ENCODE measurements at regions not wholly inside any gene's neighbourhood (a gene's known extent, or its start where the extent isn't known, plus 50 kb on each side); places are given as distances from the start of the nearest gene placed in this dataset.

DNA sequence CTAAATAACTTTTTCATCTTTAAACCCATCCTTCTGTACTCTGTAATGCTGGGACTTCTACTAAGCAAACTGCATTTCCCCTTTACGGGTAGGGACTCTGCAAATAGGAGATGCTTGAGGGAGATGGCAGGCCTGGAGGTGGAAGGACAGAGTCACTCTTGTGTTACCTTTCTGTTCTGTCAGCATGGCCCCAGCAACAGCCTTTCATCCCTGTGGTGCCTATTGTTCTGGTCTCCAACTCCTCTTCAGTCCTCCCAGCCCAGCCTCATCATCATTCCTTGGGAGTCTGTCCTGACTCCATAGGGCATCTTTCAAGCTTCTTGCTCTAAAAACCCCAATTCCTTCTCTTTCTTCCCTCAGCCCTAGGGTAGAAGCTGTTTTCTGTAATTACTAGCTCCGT, 230.0 kb downstream of the SNX13 start:
- Histone ChIP-seq H3K4me3 (ENCODE audit: low read depth in 2 of 2, low read length in 2 of 2) (no peak overlapping the region), H3K27ac (ENCODE audit: low read length) (no peak overlapping the region), H3K36me3 (ENCODE audit: control insufficient read depth, insufficient read depth, low read length) (no peaks in the 10 kb centered on the region), H3K4me1 (ENCODE audit: control insufficient read depth, insufficient read depth, low read length) (no peaks in the 10 kb centered on the region), H3K27me3 (ENCODE audit: control insufficient read depth, insufficient read depth, low read length) (peaks cover 4% of the 10 kb centered on the region; the same call in 1 of the 2 replicates), H3K9me3 (ENCODE audit: control insufficient read depth, insufficient read depth, low read depth, low read length) (no peaks in the 10 kb centered on the region)
- BruUV-seq (replicated peaks) = no TSS peak
- no peak for DNase-seq (ENCODE audit: low read depth, low spot score)
- ChIA-PET CTCF (no interaction called here), POLR2A (no interaction called here)
- no peak for TF ChIP-seq POLR2AphosphoS5 (IDR thresholded peaks at IDR 0.05; ENCODE audit: low read depth, low read length)
- no peak for TF ChIP-seq REST (IDR thresholded peaks at IDR 0.05; ENCODE audit: insufficient read depth in 1 of 2, low read depth in 2 of 2, low read length in 1 of 2)
- TF ChIP-seq SIN3A (IDR thresholded peaks at IDR 0.05; ENCODE audit: borderline replicate concordance, insufficient read depth, low read depth, low read length) = no peak
- TF ChIP-seq TCF7L2 (IDR thresholded peaks at IDR 0.05; ENCODE audit: low read depth, low read length) = no peak
- TF ChIP-seq, protein P1, sequence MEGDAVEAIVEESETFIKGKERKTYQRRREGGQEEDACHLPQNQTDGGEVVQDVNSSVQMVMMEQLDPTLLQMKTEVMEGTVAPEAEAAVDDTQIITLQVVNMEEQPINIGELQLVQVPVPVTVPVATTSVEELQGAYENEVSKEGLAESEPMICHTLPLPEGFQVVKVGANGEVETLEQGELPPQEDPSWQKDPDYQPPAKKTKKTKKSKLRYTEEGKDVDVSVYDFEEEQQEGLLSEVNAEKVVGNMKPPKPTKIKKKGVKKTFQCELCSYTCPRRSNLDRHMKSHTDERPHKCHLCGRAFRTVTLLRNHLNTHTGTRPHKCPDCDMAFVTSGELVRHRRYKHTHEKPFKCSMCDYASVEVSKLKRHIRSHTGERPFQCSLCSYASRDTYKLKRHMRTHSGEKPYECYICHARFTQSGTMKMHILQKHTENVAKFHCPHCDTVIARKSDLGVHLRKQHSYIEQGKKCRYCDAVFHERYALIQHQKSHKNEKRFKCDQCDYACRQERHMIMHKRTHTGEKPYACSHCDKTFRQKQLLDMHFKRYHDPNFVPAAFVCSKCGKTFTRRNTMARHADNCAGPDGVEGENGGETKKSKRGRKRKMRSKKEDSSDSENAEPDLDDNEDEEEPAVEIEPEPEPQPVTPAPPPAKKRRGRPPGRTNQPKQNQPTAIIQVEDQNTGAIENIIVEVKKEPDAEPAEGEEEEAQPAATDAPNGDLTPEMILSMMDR (IDR thresholded peaks at IDR 0.05) = no peak
- in situ Hi-C loops (cut with HindIII; ENCODE audit: low pct_unique_long_range_greater_than_20kb, low sequenced_read_pairs) = no loop called here
- no peak for ATAC-seq
- intact Hi-C loops (cut with micrococcal nuclease; ENCODE audit: unreplicated experiment) = no loop called here

GRCh38 chr7:17713584-17713983, 226.7 kb downstream of the SNX13 start:
- in situ Hi-C loops (cut with HindIII; ENCODE audit: low pct_unique_long_range_greater_than_20kb, low sequenced_read_pairs) = no loop called here
- Histone ChIP-seq H3K9me3 (ENCODE audit: control insufficient read depth, insufficient read depth, low read depth, low read length) (no peaks in the 10 kb centered on the region), H3K4me1 (ENCODE audit: control insufficient read depth, insufficient read depth, low read length) (no peaks in the 10 kb centered on the region), H3K27ac (ENCODE audit: low read length) (no peak overlapping the region), H3K36me3 (ENCODE audit: control insufficient read depth, insufficient read depth, low read length) (no peaks in the 10 kb centered on the region), H3K4me3 (ENCODE audit: low read depth in 2 of 2, low read length in 2 of 2) (no peak overlapping the region), H3K27me3 (ENCODE audit: control insufficient read depth, insufficient read depth, low read length) (no peaks in the 10 kb centered on the region)
- no peak for ATAC-seq
- DNase-seq (ENCODE audit: low read depth, low spot score) = no peak
- intact Hi-C loops (cut with micrococcal nuclease; ENCODE audit: unreplicated experiment) = no loop called here
- ChIA-PET CTCF (no interaction called here), POLR2A (no interaction called here)
- TF ChIP-seq POLR2AphosphoS5 (IDR thresholded peaks at IDR 0.05; ENCODE audit: low read depth, low read length) = no peak
- TF ChIP-seq SIN3A (IDR thresholded peaks at IDR 0.05; ENCODE audit: borderline replicate concordance, insufficient read depth, low read depth, low read length) = no peak
- TF ChIP-seq, protein P1 (IDR thresholded peaks at IDR 0.05) = no peak
- no peak for TF ChIP-seq REST (IDR thresholded peaks at IDR 0.05; ENCODE audit: insufficient read depth in 1 of 2, low read depth in 2 of 2, low read length in 1 of 2)
- no peak for TF ChIP-seq TCF7L2 (IDR thresholded peaks at IDR 0.05; ENCODE audit: low read depth, low read length)
- BruUV-seq (replicated peaks) = no TSS peak
